Stimulated activated CD8-positive, alpha-beta memory T cell treated with anti-CD3 and anti-CD28 coated beads, Interleukin-12 subunit alpha, Interleukin-12 subunit beta, amount 100 ng/mL, for 1 hour (primary cell): ENCODE measurements at regions not wholly inside any gene's neighbourhood (a gene's known extent, or its start where the extent isn't known, plus 50 kb on each side); places are given as distances from the start of the nearest gene placed in this dataset.
"Not testable (repeated sequence)": the region's sequence is repeated elsewhere in the genome, so short reads cannot be mapped to it uniquely, and the experiment has no call there.

ENCODE experiments used
- DNase-seq: peaks from one replicate; pipeline ENCODE4 v3.0.0-alpha.2; 2020; ENCODE audit warnings: low read depth

GRCh38 chr3:20396335-20396734 is 210.3 kb upstream of the SGO1 start:
- DNase-seq: no peak

- DNase-seq: no peak
These were observed 209.7 kb upstream of the SGO1 start for GRCh38 chr3:20395692-20396091.

GRCh38 chr3:20394243-20394642 is 208.2 kb upstream of the SGO1 start:
- no peak for DNase-seq

- no peak for DNase-seq
These were observed 205.6 kb upstream of the SGO1 start for GRCh38 chr3:20391644-20392043.

- no peak for DNase-seq
These were observed 203.0 kb upstream of the SGO1 start for GRCh38 chr3:20388971-20389370.

- no peak for DNase-seq
These were observed 194.3 kb upstream of the SGO1 start for GRCh38 chr3:20380295-20380694.

- DNase-seq: no peak
These were observed 192.3 kb upstream of the SGO1 start for GRCh38 chr3:20378315-20378714.

- no peak for DNase-seq
These were observed 190.7 kb upstream of the SGO1 start for GRCh38 chr3:20376665-20377217.

- DNase-seq: no peak
These were observed 189.3 kb upstream of the SGO1 start for GRCh38 chr3:20375302-20375701.

GRCh38 chr3:20370273-20371063 is 184.5 kb upstream of the SGO1 start:
- DNase-seq: not testable (repeated sequence)

- no peak for DNase-seq
These were observed 175.0 kb upstream of the SGO1 start for GRCh38 chr3:20361000-20361399.

- no peak for DNase-seq
These were observed 167.3 kb upstream of the SGO1 start for GRCh38 chr3:20353286-20353685.

GRCh38 chr3:20352546-20353179 is 166.7 kb upstream of the SGO1 start:
- no peak for DNase-seq

GRCh38 chr3:20350449-20350848 is 164.4 kb upstream of the SGO1 start:
- DNase-seq: no peak

- no peak for DNase-seq
These were observed 160.9 kb upstream of the SGO1 start for GRCh38 chr3:20346916-20347315.

GRCh38 chr3:20346369-20346768 is 160.4 kb upstream of the SGO1 start:
- no peak for DNase-seq

GRCh38 chr3:20344400-20344959 is 158.5 kb upstream of the SGO1 start:
- no peak for DNase-seq

- DNase-seq: no peak
These were observed 157.8 kb upstream of the SGO1 start for GRCh38 chr3:20343790-20344189.

GRCh38 chr3:20340324-20340928 is 154.4 kb upstream of the SGO1 start:
- DNase-seq: peak; percentile 40

GRCh38 chr3:20336572-20336971 is 150.6 kb upstream of the SGO1 start:
- no peak for DNase-seq

GRCh38 chr3:20334842-20335241 is 148.8 kb upstream of the SGO1 start:
- DNase-seq: no peak

GRCh38 chr3:20327889-20328288 is 141.9 kb upstream of the SGO1 start:
- no peak for DNase-seq

- DNase-seq: no peak
These were observed 140.5 kb upstream of the SGO1 start for GRCh38 chr3:20326541-20326940.
